Epithelial cell of esophagus (primary cell): ENCODE measurements at regions not wholly inside any gene's neighbourhood (a gene's known extent, or its start where the extent isn't known, plus 50 kb on each side); places are given as distances from the start of the nearest gene placed in this dataset.

ENCODE experiments used
- DNase-seq: peaks from one replicate; pipeline ENCODE4 v3.0.0; 2010; ENCODE audit warnings: low read depth
- H3K4me3 ChIP-seq: 2 replicates; pipeline ENCODE4 v1.5.1; 2011; ENCODE audit warnings: mild to moderate bottlenecking, low read length, control low read depth
- CTCF ChIP-seq: IDR thresholded peaks from 2 replicates; pipeline ENCODE4 v1.5.1; 2011; ENCODE audit warnings: low read depth, mild to moderate bottlenecking, low read length, control low read depth, inconsistent platforms; ENCODE audit not compliant: insufficient read depth; ENCODE audit errors: missing control alignments

- H3K4me3 ChIP-seq: no peak overlapping the region
- peak; percentile 46 for DNase-seq
- TF ChIP-seq CTCF: no peak
These were observed 482.1 kb downstream of the RWDD3 start for GRCh38 chr1:95716097-95716496.

GRCh38 chr1:95716550-95716949 lies 482.5 kb downstream of the RWDD3 start:
- no peak for TF ChIP-seq CTCF
- no peak overlapping the region for H3K4me3 ChIP-seq
- peak; percentile 20 for DNase-seq

GRCh38 chr1:95723346-95723745 lies 489.3 kb downstream of the RWDD3 start:
- no peak overlapping the region for H3K4me3 ChIP-seq
- no peak for TF ChIP-seq CTCF
- peak; percentile 98 for DNase-seq

- H3K4me3 ChIP-seq: no peak overlapping the region
- TF ChIP-seq CTCF: no peak
- DNase-seq: no peak
These were observed 494.8 kb downstream of the RWDD3 start for GRCh38 chr1:95728841-95729240.

GRCh38 chr1:95730986-95731385 lies 497.0 kb downstream of the RWDD3 start:
- peak; percentile 95 for DNase-seq
- H3K4me3 ChIP-seq: no peak overlapping the region
- no peak for TF ChIP-seq CTCF

GRCh38 chr1:95731466-95731865 lies 497.5 kb downstream of the RWDD3 start:
- DNase-seq: peak; percentile 79
- no peak for TF ChIP-seq CTCF

GRCh38 chr1:95733031-95733430 lies 499.0 kb downstream of the RWDD3 start:
- no peak overlapping the region for H3K4me3 ChIP-seq
- peak; percentile 73 for DNase-seq
- TF ChIP-seq CTCF: no peak

More at GRCh38 chr1:95731466-95731865, 497.5 kb downstream of the RWDD3 start:
- H3K4me3 ChIP-seq: no peak overlapping the region
